ENCODE measurements at regions not wholly inside any gene's neighbourhood (a gene's known extent, or its start where the extent isn't known, plus 50 kb on each side); places are given as distances from the start of the nearest gene placed in this dataset.
"Not testable (repeated sequence)": the region's sequence is repeated elsewhere in the genome, so short reads cannot be mapped to it uniquely, and the experiment has no call there.

- H3K4me1 ChIP-seq (ENCODE audit: insufficient read depth), result no peaks in the 10 kb centered on the region
- no peak for DNase-seq (ENCODE audit: low spot score)
- H3K79me2 ChIP-seq, result no peaks in the 10 kb centered on the region
- no peak overlapping the region for H3K4me3 ChIP-seq
- H3K36me3 ChIP-seq (replicated peaks; ENCODE audit: insufficient read depth, low read depth), result no peaks in the 10 kb centered on the region
- no peaks in the 10 kb centered on the region for H3K27me3 ChIP-seq
- H3K9me3 ChIP-seq (ENCODE audit: low read depth), result no peaks in the 10 kb centered on the region
- no peaks in the 10 kb centered on the region for H4K20me1 ChIP-seq (ENCODE audit: insufficient read depth, poor library complexity, severe bottlenecking)
- no peak for TF ChIP-seq EZH2 (IDR thresholded peaks at IDR 0.05; ENCODE audit: borderline replicate concordance)
- no peak for TF ChIP-seq CTCF (IDR thresholded peaks at IDR 0.05; ENCODE audit: poor library complexity)
- no peak for TF ChIP-seq EZH2phosphoT487 (IDR thresholded peaks at IDR 0.05; ENCODE audit: low read depth, severe bottlenecking, unreplicated experiment)
- no peaks in the 10 kb centered on the region for H3K9me2 ChIP-seq (replicated peaks; ENCODE audit: insufficient read depth)
- no peak overlapping the region for H2AFZ ChIP-seq
- H3K27ac ChIP-seq, result no peak overlapping the region
- no peak overlapping the region for H3K4me2 ChIP-seq
- WGBS (ENCODE audit: low lambda C conversion rate, missing lambda C conversion rate), result 67% methylated on average over 2 of the region's 2 CpGs
Observed at GRCh38 chr10:16195894-16196293, 240.9 kb upstream of the PTER start.

- Histone ChIP-seq H3K4me1 (ENCODE audit: insufficient read depth) (no peaks in the 10 kb centered on the region), H3K36me3 (replicated peaks; ENCODE audit: insufficient read depth, low read depth) (no peaks in the 10 kb centered on the region), H3K9me2 (replicated peaks; ENCODE audit: insufficient read depth) (no peaks in the 10 kb centered on the region), H3K4me3 (no peak overlapping the region), H3K27me3 (no peaks in the 10 kb centered on the region), H2AFZ (no peak overlapping the region), H4K20me1 (ENCODE audit: insufficient read depth, poor library complexity, severe bottlenecking) (no peaks in the 10 kb centered on the region), H3K79me2 (no peaks in the 10 kb centered on the region), H3K4me2 (no peak overlapping the region), H3K27ac (no peak overlapping the region), H3K9me3 (ENCODE audit: low read depth) (no peaks in the 10 kb centered on the region)
- no peak for DNase-seq (ENCODE audit: low spot score)
- WGBS (ENCODE audit: low lambda C conversion rate, missing lambda C conversion rate), result 94% methylated on average over 4 of the region's 4 CpGs
- TF ChIP-seq EZH2 (IDR thresholded peaks at IDR 0.05; ENCODE audit: borderline replicate concordance) (no peak), CTCF (IDR thresholded peaks at IDR 0.05; ENCODE audit: poor library complexity) (no peak), EZH2phosphoT487 (IDR thresholded peaks at IDR 0.05; ENCODE audit: low read depth, severe bottlenecking, unreplicated experiment) (no peak)
Observed at GRCh38 chr10:16199216-16199615, 237.6 kb upstream of the PTER start.

DNA sequence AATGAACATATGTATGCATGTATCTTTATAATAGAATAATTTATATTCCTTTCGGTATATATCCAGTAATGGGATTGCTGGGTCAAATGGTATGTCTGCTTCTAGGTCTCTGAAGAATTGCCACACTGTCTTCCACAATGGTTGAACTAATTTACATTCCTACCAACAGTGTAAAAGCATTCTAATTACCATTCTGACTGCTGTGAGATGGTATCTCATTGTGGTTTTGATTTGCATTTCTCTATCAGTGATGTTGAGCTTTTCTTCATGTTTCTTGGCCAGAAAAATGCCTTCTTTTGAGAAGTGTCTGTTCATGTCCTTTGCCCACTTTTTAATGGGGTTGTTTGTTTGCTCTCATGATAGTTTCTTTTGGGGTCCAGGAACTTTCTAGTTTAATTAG lies 213.2 kb upstream of the PTER start:
- H3K27ac ChIP-seq; H3K36me3 ChIP-seq (replicated peaks; ENCODE audit: insufficient read depth, low read depth); H3K79me2 ChIP-seq; H3K27me3 ChIP-seq; H3K9me3 ChIP-seq (ENCODE audit: low read depth); H2AFZ ChIP-seq; H3K4me2 ChIP-seq; H3K9me2 ChIP-seq (replicated peaks; ENCODE audit: insufficient read depth); H4K20me1 ChIP-seq (ENCODE audit: insufficient read depth, poor library complexity, severe bottlenecking); H3K4me3 ChIP-seq; DNase-seq (ENCODE audit: low spot score); H3K4me1 ChIP-seq (ENCODE audit: insufficient read depth): not testable (repeated sequence)
- 93% methylated on average over 1 of the region's 1 CpG for WGBS (ENCODE audit: low lambda C conversion rate, missing lambda C conversion rate)

DNA sequence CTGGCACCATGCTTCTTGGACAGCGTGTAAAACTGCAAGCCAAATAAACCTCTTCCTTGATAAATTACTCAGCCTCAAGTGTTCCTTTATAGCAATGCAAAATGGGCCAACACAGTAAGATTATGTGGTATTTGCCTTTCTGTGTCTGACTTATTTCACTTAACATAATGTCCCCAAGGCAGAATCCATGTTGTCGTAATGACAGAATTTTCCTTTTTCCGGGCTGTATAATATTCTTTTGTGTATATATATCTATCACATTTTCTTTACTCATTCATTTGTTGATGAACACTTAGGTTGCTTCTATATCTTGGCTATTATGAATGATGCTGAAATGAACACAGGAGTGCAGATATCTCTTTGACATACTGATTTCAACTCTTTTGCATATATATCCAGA lies 209.1 kb upstream of the PTER start:
- no peak for DNase-seq (ENCODE audit: low spot score)
- no peaks in the 10 kb centered on the region for H3K79me2 ChIP-seq
- no peak overlapping the region for H2AFZ ChIP-seq
- H3K27me3 ChIP-seq, result no peaks in the 10 kb centered on the region
- no peaks in the 10 kb centered on the region for H4K20me1 ChIP-seq (ENCODE audit: insufficient read depth, poor library complexity, severe bottlenecking)
- no peak overlapping the region for H3K4me3 ChIP-seq
- no peak overlapping the region for H3K4me2 ChIP-seq
- no peaks in the 10 kb centered on the region for H3K36me3 ChIP-seq (replicated peaks; ENCODE audit: insufficient read depth, low read depth)
- no peaks in the 10 kb centered on the region for H3K4me1 ChIP-seq (ENCODE audit: insufficient read depth)
- TF ChIP-seq EZH2phosphoT487 (IDR thresholded peaks at IDR 0.05; ENCODE audit: low read depth, severe bottlenecking, unreplicated experiment), result no peak
- no peak for TF ChIP-seq CTCF (IDR thresholded peaks at IDR 0.05; ENCODE audit: poor library complexity)
- TF ChIP-seq EZH2 (IDR thresholded peaks at IDR 0.05; ENCODE audit: borderline replicate concordance), result no peak
- no peaks in the 10 kb centered on the region for H3K9me3 ChIP-seq (ENCODE audit: low read depth)
- WGBS (ENCODE audit: low lambda C conversion rate, missing lambda C conversion rate), result 97% methylated on average over 3 of the region's 3 CpGs
- no peaks in the 10 kb centered on the region for H3K9me2 ChIP-seq (replicated peaks; ENCODE audit: insufficient read depth)
- H3K27ac ChIP-seq, result no peak overlapping the region

Data from hepatocyte (in vitro differentiated cells).